Stimulated activated CD4-positive, alpha-beta T cell treated with anti-CD3 and anti-CD28 coated beads, TNF-alpha, amount 100 ng/mL, for 1 hour (primary cell): ENCODE measurements at regions not wholly inside any gene's neighbourhood (a gene's known extent, or its start where the extent isn't known, plus 50 kb on each side); places are given as distances from the start of the nearest gene placed in this dataset.

Experiments used
- DNase-seq, 3 donors: peaks; one replicate each; pipeline ENCODE4 v3.0.0-alpha.2; 2020; ENCODE audit warnings: low read depth in 3 of 3, low spot score in 1 of 3

DNA sequence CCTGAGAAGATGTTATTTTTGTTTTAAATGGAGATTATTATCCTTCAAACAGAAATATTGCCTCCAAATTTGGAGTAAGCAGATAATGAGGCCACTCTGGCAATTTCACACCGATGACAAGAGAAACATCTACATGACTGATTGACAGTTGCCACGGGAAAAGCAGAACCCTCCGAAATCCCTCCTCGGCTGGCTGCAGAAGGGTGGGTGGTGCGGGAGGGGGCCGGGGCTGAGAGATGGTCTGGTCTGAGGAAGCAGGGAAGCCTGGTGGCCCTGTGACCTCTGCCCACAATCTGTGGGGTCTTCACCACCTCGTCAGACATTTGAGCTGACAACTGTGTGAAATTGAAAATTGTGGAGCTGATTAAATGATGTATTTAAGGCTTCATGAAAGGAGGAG, 503.2 kb downstream of the MN1 start:
- no peak for DNase-seq

DNA sequence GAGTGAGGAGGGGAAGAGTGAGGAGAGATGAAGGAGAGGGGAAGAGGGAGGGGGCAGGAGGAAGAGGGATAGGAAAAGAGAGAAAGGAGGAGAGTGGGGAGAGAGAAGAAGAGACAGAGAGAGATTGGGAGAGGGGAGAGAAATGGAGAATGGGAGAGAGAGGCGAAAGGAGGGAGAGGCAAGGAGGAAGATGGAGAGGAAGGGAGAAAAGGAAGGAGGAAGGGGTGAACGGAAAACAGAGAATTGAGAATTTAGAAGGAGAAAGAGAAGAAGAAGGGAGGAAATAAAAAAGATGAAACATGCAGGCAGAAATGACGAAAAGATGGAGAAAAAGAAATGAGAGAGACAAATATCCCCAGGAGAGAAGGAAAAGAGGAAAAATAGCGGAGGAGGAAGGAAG, 502.8 kb downstream of the MN1 start:
- DNase-seq, result no peak

DNA sequence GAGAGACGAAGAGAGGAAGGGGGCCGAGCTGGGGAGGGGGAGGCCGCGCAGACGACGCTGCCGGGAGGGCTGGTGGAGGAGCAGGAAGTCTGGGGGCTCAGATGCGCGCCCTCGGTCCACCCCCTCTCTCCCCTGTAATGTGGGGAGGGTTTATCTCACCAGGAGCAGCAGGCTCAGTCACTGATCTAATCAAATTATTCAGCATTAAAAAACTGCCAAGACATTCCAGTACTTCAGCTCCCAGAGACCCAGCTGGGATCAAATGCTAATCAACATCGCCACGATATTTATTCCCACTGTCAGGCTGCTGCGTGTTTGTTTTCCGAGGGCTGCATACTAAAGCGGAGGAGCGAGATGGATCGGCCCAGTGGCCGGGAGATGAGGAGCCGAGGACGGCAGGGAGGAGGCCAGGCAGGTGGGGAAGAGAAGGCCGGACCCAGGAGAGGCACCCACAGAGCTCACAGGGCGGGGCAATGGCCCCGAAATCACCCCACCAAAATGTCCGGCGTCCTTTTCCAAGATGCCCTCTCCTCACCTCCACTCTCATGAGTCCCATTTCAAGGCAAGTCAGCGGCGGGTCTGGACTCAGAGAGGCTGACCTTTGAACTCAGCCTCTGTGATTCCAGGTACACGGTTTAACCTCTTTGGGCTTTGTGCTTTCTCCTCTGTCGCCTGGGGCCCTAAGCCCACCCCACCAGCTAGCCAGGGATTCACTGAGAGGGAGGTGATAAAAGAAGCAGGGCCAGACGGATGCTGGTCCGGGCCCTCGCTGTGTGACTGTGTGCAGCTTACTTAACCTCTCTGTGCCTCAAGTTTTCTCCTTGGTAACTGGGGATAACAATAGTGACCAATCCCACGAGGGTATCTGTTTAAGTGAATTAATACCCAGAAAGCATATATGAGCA, 502.1 kb downstream of the MN1 start:
- no peak for DNase-seq

DNA sequence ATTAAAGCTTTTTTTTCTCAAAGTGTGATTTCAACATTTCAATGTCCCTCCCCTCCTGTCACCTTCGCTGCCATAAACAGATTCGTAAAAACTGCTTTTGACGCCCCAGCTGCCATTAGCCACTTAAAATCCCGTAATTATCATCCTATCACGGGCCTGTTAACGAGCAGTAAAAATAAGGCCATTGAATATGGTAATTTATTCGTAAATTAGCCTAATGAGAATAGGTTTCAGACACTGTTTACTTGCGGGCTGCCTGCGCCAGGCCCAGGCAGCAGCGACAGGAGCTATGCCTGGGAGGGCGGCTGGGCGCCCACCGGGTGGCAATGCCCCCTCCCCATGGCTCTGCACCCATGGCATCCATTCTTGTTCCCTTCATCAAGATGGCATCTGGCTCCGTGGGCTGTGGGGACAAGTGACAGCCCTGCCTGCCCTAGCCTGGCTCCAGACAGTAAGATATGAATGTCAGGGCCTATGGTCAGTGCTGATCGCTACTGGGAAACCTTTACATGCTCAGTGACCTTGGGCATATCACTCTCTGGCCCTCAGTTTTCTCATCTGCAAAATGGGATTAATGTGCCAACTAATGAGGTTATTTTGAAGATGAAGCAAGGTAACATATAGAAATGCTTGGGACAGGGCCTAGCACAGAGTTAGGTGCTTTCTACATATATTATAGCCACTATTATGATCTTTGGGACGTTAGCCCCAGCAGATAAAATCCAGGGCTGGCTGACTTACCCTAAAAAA, 500.8 kb downstream of the MN1 start:
- DNase-seq, result no peak

- no peak for DNase-seq
Measured at GRCh38 chr22:27302501-27302900, 499.1 kb downstream of the MN1 start.

DNA sequence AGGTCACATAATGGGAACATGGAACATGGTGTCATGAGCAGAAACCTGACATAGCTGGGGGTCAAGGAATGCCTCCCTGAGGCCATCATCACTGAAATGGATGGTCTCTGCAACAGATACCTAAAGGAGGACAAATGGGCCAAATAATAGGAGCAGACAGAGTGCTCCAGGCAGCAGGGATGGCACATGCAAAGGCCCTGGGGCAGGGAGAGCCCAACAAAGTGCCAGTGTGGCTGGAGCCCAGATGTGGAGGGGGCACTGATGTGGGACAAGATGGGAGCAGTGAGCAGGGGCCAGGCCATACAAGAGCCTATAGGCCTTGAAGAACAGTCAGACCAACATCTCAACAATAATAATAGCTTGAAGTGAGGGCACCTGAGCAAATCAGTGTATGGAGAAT, 497.8 kb downstream of the MN1 start:
- no peak for DNase-seq

DNA sequence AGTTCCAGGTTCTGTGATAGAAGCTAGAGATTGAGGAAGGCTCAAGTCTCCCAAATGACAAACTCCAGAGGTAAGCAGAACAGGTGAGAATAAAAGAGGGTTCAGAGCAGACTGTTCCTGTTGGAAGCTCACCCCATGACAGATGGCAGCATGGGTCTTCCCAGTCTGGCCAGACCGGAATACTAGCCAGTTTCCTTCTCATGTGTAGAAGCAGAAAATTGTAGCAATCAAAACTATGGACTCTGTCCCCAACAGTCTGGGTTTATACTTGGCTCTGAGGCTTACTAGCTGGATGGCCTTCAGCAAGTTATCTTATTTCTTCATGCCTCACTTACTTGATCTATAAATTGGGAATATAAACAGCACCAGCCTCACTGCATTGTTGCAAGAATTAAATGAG, 494.8 kb downstream of the MN1 start:
- no peak for DNase-seq

DNA sequence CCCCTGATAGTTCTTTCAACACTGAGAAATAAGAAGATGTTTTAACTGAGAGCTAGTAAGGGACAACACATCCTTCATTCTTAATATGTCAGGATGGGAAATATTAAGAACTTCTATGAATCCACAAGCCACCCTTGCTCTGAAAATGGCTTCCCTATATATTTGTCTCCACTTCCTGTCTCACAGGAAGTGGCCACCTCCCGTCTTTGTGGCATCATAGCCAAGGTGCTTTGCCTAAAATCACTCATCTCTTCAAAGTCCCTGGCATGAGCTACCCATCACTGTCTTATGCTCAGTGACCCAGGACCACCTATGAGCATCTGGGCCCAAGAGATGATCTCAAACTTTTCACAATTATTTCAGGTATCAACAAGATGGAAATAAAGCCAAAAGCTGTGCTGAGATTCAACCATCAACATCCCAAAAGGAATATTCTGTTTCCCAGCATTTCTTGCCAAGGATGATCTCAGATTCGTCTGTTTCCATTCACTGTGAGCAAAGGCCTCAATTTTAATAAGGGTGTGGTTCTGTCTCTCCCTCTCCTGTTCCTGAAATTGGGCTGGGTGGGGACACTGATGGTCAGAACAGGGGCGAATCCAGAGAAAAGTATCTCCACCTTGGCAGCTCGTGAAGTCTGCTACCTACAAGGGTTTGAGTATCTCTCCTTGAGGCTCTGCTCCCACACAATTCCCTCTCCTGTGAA, 493.9 kb downstream of the MN1 start:
- no peak for DNase-seq

DNA sequence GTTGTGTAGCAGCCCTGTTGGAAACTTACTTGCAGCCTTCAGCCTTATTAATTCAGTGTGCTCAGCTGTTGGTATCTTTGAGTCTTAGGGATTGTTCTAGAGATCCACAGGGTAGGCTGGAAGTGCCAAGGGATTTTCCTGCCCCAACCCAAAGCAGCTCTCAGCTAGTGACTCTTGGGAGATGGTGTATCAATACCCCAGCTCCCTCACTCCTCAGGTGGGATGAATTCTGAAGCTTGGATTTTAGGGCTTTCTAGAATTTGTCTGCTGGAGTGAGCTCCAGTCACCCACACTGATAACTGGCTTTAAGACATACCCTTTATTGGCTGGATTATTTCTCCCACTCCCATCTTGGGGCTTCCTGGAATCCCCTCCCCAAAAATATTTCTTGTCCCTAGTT, 493.0 kb downstream of the MN1 start:
- no peak for DNase-seq

DNA sequence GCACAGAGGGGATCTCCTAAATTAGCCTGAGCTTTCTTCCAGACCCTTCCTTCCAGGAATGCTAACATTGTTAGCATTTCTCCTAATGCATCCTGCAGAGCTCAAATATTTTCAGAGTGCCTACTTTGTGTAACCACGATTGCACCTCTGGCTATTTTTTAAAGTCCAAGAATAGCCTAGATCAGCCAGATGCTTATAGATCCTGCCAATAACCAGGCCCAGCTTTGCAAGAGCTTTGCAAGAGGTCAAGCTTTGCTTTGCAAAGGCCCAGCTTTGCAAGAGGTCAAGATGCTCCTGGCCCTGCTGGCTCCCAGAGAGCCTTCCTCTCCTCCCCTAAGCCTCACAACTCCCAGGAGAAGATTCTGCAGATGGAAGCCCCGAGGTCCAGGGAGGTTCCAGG, 491.9 kb downstream of the MN1 start:
- no peak for DNase-seq

- no peak for DNase-seq
Measured at GRCh38 chr22:27310966-27311697, 490.4 kb downstream of the MN1 start.

DNA sequence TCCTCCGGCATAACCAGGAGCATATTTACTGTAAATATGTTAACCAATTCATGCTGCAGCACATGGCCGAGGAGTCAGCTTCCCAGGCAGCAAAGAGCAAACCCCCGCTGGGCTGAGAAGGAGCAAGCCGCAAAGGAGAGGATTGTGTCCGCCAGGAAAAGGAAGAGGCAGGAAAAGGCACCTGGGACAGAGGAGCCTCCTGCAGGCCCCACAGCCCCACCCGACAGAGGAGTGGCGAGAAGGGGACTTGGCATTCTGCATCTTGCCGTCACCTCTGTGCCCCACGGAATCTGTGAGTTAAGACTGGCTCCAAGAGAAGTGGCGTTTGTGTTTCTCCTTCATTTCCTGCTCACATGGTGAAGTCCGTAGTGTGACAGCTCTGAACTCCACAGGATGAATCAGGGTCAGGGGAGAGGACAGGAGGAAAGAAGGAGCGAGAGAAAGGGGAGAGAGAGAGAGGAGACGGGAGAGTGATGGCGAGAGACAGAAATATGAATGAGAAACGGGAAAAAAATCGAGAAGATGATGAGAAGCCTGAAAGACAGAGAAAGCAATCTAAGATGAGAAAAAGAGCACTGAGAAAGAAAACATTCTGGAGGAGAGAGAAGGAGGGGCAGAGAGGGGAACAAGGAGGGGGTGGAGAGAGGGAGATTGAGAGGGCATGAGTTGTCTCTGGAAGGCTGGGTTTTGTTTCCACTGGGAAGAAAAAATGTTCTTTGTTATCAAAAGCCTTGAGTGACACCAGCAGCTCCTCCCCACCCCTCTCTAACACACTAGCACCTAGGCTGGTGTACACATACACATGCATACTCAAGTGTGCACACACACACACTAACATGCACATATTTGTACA, 489.6 kb downstream of the MN1 start:
- no peak for DNase-seq

GRCh38 chr22:27312565-27312964, 489.0 kb downstream of the MN1 start:
- DNase-seq, result no peak

GRCh38 chr22:27312966-27313855, 488.3 kb downstream of the MN1 start:
- DNase-seq, result no peak

- DNase-seq, result no peak
Measured at GRCh38 chr22:27314276-27314807, 487.2 kb downstream of the MN1 start.

DNA sequence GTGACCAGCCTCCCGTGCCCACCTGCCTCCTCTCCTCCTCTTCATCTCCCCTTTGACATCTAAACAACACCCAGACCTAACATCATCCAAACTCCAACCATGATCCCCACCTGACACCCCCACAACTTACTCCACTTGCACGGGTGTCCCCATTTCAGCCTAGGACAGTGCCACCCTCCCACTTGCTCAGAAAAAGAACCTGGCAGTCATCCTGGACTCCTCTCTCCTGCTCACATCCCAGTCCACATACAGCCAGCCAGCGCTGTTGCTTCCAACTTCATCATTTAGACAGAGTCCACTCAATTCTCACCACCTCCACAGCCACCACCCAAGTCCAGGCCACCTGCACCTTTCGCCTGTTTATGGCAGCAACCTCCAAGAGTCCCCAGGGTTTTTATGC, 485.7 kb downstream of the MN1 start:
- no peak for DNase-seq

- DNase-seq, result no peak
Measured at GRCh38 chr22:27317096-27317495, 484.5 kb downstream of the MN1 start.

DNA sequence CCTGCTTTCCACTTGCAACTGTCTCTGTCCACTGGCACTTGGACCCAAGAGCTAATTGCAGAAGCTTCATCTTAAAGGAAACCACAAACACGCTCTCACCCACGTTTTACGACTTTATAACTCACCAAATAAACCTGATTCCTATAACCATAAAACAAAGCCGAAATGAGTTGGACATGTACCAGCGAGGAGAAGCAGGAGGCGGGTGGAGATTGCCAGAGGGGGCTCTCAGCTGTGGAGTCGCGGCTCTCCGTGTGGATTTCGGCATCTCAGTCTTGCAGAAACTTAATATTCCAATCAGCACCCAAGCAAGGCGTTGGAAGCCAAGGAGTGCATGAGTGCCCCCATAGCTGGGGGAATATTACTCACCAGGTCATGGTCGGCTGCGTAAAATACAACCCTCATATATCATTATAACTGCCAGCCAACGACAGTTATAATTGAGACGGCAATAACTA, 483.6 kb downstream of the MN1 start:
- no peak for DNase-seq

DNA sequence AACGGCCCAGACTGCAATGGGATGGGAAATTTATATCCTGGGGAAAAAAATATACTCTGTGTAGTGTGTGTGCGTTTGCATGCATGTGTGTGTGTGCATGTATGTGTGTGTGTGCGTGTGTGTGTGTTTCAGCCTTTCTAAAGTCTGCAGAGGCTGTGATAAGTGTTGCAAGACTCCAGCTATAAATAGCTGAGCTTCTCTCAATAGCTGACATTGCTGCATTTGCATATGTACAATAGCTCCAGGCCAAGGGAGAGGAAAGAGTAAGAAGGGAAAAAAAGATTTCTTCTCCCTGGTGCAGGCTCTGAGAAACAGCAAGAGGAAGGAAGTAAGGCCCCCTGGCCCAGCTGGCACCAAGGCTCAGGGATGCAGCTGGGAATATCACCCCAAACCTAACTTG, 483.0 kb downstream of the MN1 start:
- no peak for DNase-seq
